ENCODE measurements at regions not wholly inside any gene's neighbourhood (a gene's known extent, or its start where the extent isn't known, plus 50 kb on each side); places are given as distances from the start of the nearest gene placed in this dataset.

- DNase-seq (ENCODE audit: low read depth) = no peak
Observed at GRCh38 chr5:89929173-89929572, 480.4 kb downstream of the CETN3 start.

DNA sequence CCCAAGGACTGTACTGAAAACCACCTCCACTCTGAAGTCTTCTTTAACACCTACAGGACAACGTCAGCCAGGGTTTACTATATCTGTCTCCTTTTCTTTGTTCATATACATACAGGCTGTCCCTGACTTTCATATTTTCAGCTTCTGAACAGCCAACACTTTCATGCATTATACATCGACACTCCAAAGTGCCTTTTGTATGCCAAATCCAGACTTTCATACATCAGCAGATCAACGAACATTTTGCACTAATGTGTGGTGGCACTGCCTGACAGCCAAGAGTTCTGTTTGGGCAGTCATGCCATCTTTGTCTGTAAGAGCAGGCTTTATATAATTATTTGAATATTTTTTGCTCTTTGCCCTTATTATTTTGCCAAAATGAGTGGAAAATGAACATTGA is 487.4 kb downstream of the CETN3 start:
- DNase-seq (ENCODE audit: low read depth) = no peak

- DNase-seq (ENCODE audit: low read depth) = no peak
Observed at GRCh38 chr5:89917112-89917511, 492.4 kb downstream of the CETN3 start.

GRCh38 chr5:89916131-89916530 is 493.4 kb downstream of the CETN3 start:
- DNase-seq (ENCODE audit: low read depth) = no peak

DNA sequence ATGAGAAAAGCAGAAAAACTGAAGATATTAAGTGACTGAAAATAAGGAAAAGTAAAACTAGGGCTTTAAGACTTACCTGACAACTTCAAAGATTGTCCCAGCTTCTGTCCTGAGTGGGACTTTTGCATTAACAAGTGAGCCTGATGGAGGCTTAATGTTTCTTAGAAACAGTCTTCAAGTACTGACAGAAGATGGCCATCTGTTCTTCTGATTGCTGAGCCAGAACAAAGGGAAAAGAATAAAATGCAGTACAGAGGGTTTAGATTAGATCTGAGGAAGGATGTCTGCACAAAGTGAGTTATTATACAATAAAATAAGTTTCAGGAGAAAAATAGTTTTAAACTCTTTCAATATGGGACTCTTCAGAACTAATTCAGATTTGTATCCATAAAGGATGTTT is 500.7 kb downstream of the CETN3 start:
- no peak for DNase-seq (ENCODE audit: low read depth)

- DNase-seq (ENCODE audit: low read depth) = no peak
Observed at GRCh38 chr5:89904442-89904841, 505.1 kb downstream of the CETN3 start.

GRCh38 chr5:89901983-89902382 is 507.6 kb downstream of the CETN3 start:
- peak; percentile 64 for DNase-seq (ENCODE audit: low read depth)

GRCh38 chr5:89901346-89901745 is 508.2 kb downstream of the CETN3 start:
- no peak for DNase-seq (ENCODE audit: low read depth)

DNA sequence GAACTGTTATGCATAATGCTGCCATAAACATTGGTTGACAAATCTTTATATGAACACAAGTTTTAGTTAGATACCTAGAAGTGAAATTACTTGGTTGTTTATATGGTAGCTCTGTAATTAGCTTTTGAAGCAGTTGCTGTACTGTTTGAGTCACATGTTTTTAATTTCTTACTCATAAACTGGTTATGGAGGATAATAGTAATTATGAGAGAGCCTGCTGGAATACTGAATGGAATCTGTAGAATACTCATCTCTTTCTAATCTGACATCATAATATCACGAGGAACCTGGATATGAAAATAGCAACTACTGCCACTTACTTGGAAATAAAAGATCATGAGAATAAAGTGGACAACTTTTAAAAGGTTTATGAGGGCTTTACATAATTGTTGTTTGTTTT is 509.2 kb downstream of the CETN3 start:
- DNase-seq (ENCODE audit: low read depth) = no peak

GRCh38 chr5:89899559-89899958 is 510.0 kb downstream of the CETN3 start:
- no peak for DNase-seq (ENCODE audit: low read depth)

GRCh38 chr5:89893546-89893945 is 516.0 kb downstream of the CETN3 start:
- no peak for DNase-seq (ENCODE audit: low read depth)

DNA sequence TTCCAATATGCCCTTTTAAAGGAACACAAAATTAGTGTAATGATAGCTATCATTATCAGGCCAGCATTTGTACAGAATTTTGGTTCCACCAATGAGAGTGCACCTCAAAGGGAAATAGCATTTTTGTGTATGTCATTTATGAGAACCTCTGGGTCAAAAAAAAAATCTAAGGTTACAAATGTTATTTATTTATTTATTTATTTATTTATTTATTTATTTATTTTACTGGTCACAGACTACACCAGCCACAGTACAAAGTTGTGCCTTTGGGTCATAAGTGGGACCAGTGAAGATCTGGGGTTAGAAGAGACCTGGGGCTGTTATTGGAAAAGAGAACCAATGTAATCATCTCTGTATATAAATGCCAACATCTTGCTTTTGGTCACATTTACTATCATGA is 523.9 kb downstream of the CETN3 start:
- no peak for DNase-seq (ENCODE audit: low read depth)

GRCh38 chr5:89883967-89884366 is 525.6 kb downstream of the CETN3 start:
- no peak for DNase-seq (ENCODE audit: low read depth)

GRCh38 chr5:89878140-89879132 is 531.1 kb downstream of the CETN3 start:
- DNase-seq (ENCODE audit: low read depth) = peak; percentile 77

DNA sequence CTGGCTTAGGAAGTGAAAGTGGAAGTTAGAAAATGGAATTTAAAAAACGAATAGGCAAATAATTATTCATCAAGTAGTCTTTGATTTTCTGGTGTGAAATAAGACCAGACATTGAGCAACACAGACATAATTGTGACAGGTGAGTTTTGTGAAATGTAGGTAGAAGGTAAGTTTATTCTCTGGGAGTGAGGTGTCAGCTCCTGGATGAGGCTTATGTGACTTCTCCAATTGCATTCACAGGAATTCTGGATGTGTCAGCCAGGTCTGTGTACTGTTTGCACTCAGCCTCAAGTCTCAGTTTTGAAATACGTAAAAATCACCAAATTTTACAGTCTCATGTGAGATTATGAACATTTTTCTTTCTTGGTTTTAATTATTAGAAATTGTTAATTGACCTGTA is 537.6 kb downstream of the CETN3 start:
- DNase-seq (ENCODE audit: low read depth) = no peak

GRCh38 chr5:89869346-89869745 is 540.2 kb downstream of the CETN3 start:
- no peak for DNase-seq (ENCODE audit: low read depth)

DNA sequence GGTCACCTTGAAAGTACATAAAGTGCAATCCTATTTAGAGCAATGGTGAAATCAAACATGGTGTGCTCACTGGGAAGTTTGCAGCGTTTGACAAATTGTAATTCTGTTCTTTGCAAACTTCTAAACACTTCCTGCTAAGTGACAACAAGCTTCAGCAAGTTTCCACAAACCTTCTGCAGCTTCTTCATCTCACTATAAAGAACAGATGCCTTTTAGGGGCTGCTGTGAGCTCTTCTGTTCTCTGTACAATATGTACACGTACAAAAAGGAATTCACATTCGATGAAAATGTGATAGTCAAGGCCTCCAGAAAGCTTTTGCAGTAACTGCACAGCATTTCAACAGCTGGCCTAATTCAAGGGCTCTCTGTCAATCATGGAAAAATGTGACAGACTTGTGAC is 543.1 kb downstream of the CETN3 start:
- DNase-seq (ENCODE audit: low read depth) = no peak

DNA sequence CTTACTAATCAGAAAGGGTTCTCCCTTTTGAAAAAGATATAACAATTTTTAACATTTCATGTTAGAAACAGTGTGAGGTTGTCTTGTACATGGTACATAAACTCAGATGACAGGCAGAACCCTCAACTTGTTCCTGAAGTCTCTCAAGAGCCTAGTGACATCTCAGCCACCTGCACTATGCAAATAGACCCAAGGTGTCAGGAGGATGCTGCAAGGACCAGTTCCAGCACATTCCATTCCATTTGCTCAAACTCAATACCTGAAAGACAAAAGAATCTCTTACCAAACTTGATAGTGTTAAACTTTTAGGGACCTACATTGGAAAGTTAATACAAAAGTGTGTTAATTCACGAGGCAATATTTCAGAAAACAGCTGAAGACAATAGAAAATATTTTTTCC is 544.6 kb downstream of the CETN3 start:
- no peak for DNase-seq (ENCODE audit: low read depth)

DNA sequence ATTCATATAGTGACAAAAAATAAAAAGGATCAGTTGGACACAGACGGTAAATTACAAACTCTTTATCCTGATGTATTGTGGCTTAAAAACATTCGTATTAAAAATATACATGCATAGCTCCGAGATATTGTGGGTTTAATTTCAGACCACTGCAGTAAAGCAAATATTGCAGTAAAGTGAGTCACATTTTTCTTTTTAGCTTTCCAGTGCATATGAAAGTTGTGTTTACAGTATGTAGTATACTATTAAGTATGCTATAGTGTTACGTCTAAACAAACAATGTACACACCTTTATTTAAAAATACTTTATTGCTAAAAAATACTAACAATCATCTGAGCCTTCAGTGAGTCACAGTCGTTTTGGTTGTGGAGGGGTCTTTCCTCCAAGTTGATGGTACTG is 551.8 kb downstream of the CETN3 start:
- DNase-seq (ENCODE audit: low read depth) = no peak

DNA sequence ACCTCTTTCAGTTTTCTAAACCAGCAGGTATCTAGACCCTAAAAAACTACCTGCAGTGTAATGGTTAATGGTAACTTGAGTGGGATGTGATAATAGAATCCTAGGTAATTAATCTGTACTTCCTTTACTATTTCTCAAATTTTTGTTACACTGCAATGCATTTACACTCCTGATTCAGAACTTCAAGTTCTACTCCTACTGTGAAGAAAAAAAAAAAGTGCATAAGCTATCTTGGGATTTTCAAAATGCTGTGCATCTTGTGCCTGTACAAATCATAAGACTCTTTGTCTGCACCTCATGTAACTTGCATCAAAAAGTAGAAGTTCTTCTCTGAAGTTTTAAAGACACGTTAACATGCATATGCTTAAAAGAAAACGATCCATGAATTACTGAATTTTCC is 554.1 kb downstream of the CETN3 start:
- DNase-seq (ENCODE audit: low read depth) = no peak

DNA sequence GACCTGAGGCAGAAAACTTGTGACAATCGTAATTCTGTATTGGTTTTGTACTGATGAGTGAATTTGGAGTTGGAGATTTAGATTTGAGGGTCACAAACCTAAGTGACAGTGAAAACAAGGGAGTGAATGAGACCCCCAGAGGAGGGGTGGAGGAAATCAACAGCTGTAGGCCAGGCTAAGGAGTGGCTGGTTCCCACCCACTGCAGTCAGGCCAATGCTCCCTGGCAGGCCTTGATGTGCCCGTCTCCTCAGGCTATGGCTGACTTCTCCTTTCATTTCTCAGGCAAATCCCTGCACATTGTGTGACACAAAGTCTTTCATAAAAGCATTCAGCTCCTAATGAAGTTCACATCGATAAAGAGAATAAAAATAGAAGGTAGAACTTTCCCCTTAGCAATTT is 557.6 kb downstream of the CETN3 start:
- DNase-seq (ENCODE audit: low read depth) = no peak

GRCh38 chr5:89850513-89850865 is 559.1 kb downstream of the CETN3 start:
- DNase-seq (ENCODE audit: low read depth) = no peak

DNA sequence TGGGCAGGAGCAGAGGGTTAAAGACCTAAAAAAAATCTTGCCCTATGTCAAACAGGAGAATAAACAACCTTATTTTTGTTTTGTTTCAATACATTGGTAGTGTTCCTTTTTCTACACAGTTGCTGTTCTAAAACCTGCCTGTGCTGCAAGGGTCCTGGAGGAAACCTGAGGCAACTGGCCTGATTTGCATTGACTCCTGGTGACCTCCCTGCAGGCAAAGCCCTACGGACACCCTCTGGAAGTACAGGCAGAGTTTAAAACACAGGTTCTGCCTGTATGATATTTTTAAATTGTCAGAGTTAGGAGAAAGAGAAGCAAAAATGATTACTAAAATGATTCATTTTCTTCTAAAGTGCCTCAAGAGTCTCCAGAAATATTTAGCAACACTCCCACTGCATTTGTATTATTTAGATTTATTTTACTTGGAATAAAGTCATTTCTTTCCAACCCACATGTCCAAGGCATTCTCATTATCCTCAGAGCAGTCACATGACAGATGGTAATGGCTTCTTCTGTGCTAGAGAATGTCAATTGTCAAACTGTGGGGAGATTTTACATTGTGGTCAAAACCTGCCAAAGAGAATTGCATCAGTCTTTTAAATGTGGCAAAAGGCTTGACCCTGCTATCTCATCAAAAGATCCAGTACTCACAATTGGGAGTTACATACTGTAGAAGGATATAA is 559.6 kb downstream of the CETN3 start:
- no peak for DNase-seq (ENCODE audit: low read depth)

GRCh38 chr5:89847743-89848142 is 561.8 kb downstream of the CETN3 start:
- DNase-seq (ENCODE audit: low read depth) = no peak

Measured in fibroblast of gingiva (primary cell).